GM19463 (cell line): ENCODE measurements at regions not wholly inside any gene's neighbourhood (a gene's known extent, or its start where the extent isn't known, plus 50 kb on each side); places are given as distances from the start of the nearest gene placed in this dataset.

Source experiments
- ATAC-seq: cut with Tn5 transposase; IDR thresholded peaks from one replicate; pipeline ENCODE4 v1.9.1; 2021; ENCODE audit warnings: mild to moderate bottlenecking, moderate library complexity; ENCODE audit not compliant: unreplicated experiment

DNA sequence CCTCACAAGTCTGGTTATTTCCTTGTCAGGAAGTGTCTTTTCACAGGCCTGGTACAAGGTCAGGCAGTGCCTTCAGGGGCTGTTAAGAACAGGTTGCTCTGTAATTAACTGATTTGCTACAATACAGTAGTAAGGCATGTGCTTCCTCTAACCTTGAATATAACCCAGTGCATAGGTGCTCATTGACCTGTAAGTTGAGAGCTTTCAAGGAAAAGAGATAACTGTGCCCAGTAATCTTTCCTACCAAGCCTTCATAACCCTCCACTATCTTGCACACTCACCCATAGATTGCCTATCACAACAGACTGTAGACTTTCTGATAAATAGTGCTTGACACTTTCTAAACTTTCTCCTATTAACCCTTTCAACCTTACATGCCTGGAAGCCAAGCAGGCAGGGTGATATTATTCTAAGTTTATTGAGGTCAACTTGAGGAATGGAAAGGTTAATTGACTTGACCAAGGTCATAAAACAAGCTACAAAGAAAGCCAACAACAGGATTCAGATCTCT is 148.1 kb downstream of the PPARGC1A start:
- no peak for ATAC-seq

DNA sequence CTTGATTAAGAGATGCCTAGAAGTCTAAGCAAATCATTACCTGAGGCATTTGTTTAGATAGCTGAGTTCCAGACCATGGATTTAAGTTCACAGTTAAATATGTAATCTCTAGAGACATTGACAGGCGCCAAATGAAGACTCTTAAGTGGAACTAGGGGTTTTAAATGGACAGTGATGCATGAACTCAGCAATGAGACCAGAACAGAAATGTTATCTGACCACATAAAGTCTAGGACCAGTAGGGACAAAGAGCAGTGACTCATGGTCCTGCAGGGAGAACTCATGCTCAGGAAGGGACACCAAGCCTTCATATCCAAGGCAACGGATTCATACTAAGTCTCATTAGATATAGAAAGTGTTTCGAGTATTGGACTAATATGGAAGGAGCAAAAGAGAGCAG is 152.3 kb downstream of the PPARGC1A start:
- ATAC-seq, result no peak

DNA sequence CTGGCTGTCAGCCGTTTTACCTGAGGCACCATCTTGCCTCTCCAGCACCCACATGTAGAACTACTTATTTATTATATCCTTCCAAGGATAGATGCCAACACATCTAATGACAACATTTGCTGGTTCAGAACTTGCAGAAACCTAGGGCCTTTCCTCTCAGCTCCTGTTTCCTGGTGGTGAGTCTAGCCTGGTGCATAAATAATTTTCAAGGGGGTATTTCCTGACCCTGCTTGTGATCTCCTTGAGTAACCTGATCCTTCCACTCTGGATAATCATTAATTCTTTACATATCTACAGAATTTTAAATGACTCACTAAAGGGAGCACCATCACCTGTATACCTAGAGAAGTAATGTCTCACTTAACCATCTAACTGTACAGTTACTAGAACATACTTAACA is 153.4 kb downstream of the PPARGC1A start:
- ATAC-seq, result no peak

DNA sequence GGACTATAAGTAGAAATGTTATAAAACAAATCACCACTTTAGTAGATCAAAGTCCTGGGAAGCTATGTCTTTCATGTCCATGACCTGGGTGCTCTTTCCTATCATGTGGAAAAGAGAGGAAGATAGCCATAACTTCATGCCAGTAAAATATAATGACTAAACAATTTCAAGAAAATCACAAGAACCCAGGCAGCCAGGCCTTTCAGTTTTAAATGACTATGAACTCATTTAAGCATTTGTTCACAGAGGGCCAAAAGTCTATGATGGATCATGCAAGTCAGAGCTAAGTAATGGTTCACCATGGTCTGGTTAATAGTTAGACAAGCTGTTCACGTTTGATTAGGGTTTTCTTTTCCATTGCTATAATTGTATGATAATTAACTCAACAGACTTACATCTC is 155.8 kb downstream of the PPARGC1A start:
- ATAC-seq, result no peak

DNA sequence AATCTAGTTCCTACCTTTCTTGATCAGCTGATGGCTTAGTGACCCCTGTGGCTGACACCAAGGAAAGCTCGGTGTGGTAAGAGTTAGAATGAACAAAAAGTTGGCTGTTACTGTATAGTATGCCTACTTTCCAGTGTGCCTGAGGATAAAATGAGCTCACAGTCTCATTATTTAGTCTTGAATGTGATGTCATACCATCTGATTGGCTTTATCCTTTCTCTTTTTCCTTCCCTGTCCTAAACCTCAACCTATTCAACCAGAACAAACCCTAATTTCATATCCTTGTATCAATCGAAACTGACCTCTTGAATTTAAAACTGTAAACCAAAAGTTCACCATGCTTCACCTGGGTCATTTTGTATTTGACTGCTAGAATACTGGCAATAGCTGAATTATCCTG is 156.4 kb downstream of the PPARGC1A start:
- ATAC-seq, result no peak

DNA sequence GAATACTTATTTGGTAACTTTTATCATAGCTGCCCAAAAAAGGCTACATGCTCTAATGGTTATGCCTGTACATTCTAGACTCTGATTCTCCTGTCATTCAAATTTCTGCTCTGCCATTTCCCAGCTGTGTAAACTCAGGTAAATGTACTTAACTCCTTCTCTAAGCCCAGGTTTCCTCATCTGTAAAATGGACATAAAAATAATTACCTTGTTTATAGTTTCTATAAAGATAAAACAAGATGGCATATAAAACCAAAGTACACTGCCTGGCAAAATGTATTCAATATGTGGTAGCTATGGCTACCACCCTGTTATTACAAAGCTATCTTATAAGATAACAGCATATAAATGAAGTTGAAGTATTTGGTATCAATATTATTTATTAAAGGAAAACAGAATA is 158.8 kb downstream of the PPARGC1A start:
- ATAC-seq, result no peak

DNA sequence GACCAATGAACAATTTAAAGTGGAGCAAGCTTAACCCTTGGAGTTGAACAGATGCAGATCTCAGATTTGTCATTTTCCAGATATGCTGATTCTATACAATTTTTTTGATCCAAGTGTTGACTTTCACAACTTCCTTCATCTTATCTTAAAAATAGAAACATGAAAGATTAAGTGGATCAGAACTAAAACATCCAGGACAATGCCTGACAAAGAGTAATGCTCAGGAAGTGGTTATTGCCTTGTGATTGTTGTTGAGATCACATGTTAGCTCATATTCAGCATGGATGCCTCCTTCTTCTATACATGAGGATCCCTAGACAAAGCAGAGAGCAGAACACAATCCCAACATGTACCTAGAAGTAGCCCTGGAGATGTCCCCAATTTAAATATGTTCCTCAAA is 160.9 kb downstream of the PPARGC1A start:
- no peak for ATAC-seq

DNA sequence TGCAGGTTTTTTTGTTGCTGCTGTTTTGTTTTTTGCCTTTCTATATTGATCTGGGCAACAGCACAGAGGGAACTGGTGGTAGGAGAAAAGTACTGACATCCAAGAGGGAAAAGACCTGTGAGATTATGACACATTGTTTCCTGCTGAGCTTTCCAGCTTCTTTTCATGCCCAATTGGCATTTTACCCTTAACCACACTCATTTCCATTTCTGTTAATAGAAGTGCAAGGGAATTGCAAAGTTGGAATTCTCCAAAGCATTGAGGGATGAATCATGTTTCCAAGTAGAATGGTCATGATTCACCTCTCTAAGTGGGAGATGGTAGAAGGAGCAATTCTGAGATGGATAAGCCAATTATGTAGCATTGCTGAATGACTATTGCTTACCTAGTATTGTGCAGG is 161.5 kb downstream of the PPARGC1A start:
- no peak for ATAC-seq

DNA sequence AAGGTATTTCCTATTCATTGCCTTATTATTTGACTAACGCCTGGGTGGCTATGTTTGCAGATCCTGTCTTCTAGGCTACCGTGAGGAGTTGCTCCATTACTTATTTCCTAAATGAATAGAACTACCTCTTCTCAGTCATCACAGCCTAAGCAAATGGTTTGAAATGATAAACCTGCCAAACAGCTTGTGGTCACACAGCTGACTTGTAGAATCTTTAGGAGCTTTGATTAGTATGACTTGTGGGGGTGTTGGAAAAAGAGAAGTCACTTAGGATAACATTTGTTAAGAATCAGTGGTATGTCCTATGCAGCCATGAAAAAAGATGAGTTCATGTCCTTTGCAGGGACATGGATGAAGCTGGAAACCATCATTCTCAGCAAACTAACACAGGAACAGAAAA is 169.3 kb downstream of the PPARGC1A start:
- no peak for ATAC-seq

DNA sequence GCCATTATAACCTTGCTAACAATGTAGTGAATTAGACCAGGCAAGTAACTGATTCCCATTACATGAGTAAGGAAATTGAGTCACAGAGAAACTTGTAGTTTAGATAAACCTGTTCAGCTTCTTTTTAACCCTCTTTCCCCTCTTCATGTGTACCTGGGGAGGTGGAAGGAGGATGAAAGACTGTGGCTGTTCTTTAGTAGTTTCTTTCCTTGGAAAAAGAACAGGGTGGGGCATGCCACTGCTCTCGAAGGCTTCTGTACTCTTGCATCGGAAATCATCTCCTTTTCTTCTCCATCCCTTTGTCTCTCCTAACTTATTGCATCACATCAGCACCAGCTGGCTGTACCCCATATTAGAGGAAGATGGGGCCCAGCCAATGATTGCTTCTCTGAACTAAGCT is 171.4 kb downstream of the PPARGC1A start:
- ATAC-seq, result no peak

DNA sequence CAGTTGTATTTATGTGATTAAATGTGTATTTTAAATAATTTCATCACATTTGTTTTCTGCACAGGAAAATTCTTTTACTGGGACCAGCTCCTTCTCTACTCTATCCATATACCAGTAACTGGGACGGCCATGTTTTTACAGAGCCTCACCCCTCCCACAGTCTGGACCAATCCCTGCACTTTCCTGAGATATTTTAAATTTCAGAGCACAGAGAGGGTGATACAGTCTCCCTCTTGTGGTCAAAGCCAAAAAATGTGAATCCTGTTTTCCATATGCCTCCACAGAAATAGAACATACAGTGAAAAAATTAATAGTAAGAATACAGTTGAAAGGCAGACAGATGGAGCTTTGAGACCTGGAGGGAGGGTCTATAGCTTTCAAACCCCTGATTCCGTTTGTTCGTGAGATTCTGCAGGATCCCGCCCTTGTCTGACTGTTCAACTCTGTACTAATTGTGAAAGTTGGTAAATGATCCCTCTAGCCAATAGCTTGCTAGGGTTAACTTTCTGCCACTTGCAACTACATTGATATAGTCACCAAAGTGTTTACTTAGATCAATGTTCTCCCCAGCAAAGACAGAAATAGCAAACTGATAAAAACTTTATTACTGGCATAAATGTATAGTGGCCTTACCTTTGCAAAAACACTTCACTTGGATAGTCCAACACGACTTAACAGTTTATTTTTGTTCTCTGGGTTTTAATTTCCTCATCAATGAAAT is 172.2 kb downstream of the PPARGC1A start:
- no peak for ATAC-seq

DNA sequence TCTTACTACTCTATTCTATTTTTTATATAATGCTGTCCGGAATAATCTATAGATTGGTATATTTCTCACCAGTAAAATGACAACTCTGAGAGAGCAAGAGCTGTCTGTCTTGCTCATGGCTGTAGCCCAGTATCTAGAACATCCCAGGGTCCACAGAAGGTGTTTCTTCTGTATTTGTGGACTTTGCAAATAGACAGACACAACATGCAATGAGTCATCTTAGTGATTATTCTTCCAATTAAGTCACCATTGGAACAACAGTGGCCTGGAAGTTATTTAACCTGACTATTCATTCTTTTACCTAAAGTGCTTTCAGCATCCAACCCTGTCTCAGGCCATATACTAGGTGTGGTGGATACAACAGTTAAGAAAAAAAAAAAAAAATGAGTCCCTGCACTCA is 179.5 kb downstream of the PPARGC1A start:
- ATAC-seq, result no peak

DNA sequence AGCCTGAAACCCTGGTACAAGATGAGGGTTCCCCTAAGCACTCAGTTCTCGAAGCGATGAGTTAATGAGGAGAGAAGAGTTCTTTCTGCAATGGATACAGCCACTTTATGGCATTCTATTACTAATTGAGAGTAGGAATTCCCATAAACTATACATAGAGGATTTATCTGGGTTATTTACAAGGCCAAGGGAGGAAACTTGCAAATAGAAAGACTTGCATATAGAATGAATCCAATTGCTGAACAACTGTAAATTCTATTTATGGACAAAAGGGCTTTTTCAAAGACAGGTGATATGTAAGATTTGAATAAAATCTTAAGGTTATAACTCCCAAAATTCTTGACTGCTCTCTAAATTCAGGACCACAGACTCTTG is 182.2 kb downstream of the PPARGC1A start:
- ATAC-seq, result no peak

DNA sequence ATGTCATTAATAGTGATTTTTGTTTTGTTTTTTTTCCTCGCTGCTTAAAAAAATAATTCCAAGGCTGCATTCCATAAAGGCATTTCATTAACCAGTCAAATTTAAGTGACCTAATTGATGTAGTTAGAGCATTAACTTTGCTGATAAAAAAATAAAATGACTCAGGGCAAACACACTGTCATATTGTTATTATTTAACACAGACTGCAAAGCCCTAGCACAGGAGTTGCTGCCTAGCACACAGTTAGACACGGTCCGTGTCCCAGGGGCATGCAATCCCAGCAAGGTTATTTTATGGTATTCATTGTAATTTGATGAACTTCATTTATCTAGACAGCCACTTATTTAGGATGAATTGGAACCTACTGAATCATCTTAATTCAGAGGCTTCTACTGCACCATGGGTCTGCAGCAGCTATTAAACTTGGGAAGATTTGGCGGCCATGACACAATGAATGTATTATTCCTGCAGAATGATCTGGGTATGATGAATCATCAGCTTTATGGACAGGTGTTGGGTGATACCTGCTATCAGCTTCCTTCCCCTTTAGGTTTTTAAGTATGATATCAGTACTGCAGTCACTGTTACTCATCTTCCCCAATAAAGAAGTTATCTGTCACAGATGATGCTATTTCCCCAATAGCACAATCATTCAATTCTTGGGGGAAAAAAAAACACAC is 182.7 kb downstream of the PPARGC1A start:
- ATAC-seq, result no peak

DNA sequence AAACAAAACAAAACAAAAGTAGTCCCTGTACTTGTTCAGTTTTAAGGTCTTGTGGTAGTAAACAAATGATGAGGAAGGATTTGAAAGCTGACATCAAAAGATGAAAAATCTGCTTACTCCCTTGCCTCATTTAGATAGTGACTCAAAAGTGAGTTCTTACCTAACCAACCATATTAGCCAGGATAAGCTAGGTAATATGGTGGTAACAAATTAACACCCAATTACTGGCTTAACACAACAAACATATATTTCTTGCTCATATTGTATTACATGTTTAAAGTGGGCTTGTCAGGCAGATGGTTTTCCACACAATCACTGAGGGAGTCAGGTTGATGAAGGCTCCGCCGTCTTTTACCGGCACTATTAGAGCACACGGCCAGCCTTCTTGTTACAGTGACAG is 189.7 kb downstream of the PPARGC1A start:
- ATAC-seq, result no peak

DNA sequence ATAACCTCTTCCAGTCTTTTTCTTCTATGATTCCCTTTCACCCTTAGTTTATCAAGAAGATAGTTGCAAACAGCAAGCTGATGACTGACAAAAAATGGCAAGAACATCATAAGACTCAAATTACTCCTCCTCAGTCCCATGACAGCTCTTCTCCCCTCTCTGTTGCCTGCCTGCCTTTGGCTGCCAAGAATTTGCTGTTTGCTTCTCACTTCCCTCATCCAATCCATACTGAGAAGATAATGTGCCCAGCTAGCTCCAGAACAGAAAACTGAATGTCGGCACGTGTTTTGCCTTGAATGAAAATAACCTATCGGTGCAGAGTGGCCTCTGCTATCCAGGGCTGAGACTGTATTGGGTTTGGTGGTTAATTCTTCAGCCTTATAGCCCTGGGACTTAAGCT is 192.1 kb downstream of the PPARGC1A start:
- no peak for ATAC-seq

DNA sequence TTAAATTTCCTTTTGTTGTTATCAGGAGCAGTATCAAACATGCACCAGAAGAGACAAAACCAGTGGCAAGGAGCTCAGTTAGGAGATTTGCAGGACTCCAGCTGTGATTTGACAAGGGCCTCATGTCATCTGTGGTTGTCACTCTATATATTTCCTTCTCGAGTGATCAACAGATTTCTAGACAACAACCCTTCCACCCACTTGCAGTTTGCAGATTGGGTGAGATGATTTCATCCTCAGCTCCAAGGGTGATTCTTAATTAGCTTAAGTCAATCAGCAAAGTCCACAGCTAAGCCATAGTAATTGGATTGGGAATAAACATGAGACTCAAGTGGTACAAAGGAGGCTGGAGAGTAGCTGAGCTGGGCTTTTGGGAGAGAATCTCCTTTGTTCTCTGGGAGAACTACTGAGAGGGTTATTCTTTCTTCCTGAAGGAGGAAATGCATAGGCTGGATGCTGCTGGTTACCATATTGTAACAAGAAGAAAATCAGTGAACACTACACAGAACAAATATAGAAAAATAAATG is 192.8 kb downstream of the PPARGC1A start:
- no peak for ATAC-seq

DNA sequence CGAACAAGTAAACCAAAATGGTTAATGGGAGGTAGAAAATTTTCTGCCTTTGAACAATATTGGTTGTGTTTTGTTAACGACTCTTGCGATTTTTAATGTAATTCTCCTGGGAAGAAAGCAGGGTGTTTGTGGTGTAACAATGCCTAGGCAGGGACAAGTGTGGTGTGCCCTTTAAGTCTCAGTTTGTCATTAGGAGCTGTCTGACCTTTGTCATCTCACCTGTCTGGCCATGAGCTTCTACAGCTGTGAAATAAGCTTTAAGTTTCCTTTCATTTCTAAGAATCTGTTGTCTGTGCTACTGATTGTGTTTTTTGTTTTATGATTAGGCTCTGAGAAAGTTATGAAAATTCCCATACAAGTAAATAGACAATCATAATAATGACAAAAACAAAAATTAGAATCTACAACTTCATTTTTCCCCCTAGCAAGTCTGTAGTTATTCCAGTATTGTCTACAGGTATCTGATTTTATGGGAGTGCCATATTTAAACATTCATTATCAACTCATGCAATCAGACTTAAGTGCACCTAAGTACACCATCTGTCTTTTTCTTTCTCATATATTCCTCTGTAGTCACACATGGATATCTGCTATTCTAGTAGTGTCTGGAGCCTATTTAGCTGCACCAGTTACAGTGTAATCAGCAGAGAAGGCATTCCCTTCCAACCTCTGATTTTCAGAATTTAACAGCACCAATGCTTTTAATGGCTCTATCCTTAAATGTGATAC is 203.5 kb downstream of the PPARGC1A start:
- no peak for ATAC-seq

DNA sequence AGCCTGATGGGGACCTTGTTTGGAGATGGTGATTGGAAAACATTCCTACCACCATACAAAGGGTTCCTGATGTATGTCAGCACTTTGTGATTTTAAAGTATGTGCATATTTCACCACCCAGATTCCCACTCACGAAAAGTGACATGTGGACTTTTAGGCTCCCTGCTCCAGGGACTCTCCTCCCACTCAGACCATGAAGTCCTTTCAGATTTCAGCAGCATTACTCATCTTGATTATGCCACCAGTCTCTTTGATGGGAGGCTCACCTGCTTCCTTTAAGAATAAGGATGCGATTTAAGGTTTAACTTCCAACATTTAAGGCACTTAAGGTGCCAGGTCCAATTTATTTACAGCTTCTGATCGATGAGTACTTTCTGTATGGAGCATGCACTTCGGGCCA is 204.4 kb downstream of the PPARGC1A start:
- ATAC-seq, result no peak

DNA sequence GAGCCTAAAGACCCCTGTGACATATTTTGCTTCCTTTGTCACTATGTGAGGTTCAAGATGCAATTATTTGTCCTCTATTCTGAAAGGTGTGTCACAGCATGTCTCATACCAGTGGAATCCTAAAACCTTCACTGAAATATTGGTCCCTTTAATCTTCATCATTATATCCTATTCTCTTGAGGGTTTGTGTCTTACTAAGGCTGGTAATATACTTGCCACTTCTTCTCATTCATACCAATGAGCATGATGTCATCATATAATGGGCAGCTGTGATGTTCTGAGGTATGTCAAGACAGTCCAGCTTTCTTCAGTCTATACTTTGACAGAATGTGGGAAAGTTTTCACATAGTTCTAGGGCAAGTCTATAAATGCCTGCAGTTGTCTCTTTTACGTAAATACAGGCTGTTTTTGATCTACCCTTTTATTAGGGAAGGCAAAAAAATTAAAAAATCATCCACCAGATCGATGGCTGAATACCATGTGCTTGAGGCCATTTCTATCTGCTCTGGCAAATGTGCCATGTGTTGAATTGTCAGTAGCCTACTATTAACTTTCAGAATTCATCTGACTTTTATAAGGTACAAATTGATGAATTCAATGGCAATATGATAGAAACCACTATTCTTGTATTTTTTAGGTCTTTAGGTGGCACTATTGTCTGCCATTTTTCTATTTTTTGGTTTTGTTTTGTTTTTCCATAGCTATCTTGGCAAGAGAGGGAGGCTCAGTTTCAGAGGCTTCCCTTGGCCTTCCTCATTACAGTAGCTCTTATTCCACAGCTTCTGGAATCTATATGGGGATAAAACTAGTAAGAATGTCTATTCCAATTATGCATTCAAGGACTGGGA is 209.0 kb downstream of the PPARGC1A start:
- no peak for ATAC-seq

DNA sequence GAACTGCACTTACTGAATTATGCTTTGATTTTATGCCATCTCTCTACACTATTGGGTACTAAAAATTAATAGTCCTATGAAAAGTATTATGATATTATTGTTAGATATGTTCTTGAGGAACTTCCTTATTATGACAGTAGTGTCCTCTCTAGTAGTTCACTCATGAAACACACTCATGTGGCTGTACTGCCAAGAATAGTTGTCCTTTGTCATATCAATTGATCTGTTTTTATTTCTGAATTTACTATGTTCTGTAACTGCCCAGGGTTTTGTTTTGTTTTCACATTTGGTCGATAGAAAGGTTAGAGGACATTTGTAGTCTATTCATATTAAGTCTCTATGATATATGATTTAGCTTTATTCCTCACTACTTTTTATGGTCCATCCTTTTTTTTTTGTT is 215.2 kb downstream of the PPARGC1A start:
- no peak for ATAC-seq
